IPS DF 6.9 (cell line): ENCODE measurements at regions not wholly inside any gene's neighbourhood (a gene's known extent, or its start where the extent isn't known, plus 50 kb on each side); places are given as distances from the start of the nearest gene placed in this dataset.
"Not testable (repeated sequence)": the region's sequence is repeated elsewhere in the genome, so short reads cannot be mapped to it uniquely, and the experiment has no call there.

Source experiments
- DNase-seq: peaks from one replicate; pipeline ENCODE4 v3.0.0-alpha.2; 2013; ENCODE audit warnings: low read depth, low spot score
- H3K27ac ChIP-seq: one replicate; pipeline ENCODE4 v1.5.1; 2013; ENCODE audit warnings: low read length, control low read depth
- H3K27me3 ChIP-seq: 2 replicates; pipeline ENCODE4 v1.6.1; 2013; ENCODE audit warnings: mild to moderate bottlenecking, low read length; ENCODE audit not compliant: control insufficient read depth, insufficient read depth
- H3K36me3 ChIP-seq: 2 replicates; pipeline ENCODE4 v1.6.1; 2013; ENCODE audit warnings: low read length; ENCODE audit not compliant: control insufficient read depth, insufficient read depth
- H3K4me1 ChIP-seq: 2 replicates; pipeline ENCODE4 v1.6.1; 2013; ENCODE audit warnings: low read length; ENCODE audit not compliant: control insufficient read depth, insufficient read depth
- H3K4me3 ChIP-seq: 2 replicates; pipeline ENCODE4 v1.5.1; 2013; ENCODE audit warnings: mild to moderate bottlenecking, low read length
- H3K9me3 ChIP-seq: 2 replicates; pipeline ENCODE4 v1.6.1; 2013; ENCODE audit warnings: low read length, inconsistent platforms; ENCODE audit not compliant: control insufficient read depth, insufficient read depth
- WGBS: extraction: QIAGEN DNeasy Blood & Tissue Kit; methylation state at CpG from one replicate; pipeline ENCODE4 v1.1.7; 2013; ENCODE audit warnings: mixed read lengths, missing lambda C conversion rate; ENCODE audit not compliant: insufficient read length, insufficient coverage; 5-methylcytosine and 5-hydroxymethylcytosine counted together

DNA sequence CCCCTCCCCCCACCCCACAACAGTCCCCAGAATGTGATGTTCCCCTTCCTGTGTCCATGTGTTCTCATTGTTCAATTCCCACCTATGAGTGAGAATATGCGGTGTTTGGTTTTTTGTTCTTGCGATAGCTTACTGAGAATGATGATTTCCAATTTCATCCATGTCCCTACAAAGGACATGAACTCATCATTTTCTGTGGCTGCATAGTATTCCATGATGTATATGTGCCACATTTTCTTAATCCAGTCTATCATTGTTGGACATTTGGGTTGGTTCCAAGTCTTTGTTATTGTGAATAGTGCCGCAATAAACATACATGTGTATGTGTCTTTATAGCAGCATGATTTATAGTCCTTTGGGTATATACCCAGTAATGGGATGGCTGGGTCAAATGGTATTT, 308.2 kb downstream of the ZNF536 start:
- H3K36me3 ChIP-seq, H3K9me3 ChIP-seq, H3K27me3 ChIP-seq, H3K27ac ChIP-seq, H3K4me1 ChIP-seq, H3K4me3 ChIP-seq, DNase-seq: not testable (repeated sequence)
- no CpG with 5 or more reads among the region's 3 CpGs for WGBS

GRCh38 chr19:30679789-30680188, 307.6 kb downstream of the ZNF536 start:
- no peaks in the 10 kb centered on the region for H3K36me3 ChIP-seq

DNA sequence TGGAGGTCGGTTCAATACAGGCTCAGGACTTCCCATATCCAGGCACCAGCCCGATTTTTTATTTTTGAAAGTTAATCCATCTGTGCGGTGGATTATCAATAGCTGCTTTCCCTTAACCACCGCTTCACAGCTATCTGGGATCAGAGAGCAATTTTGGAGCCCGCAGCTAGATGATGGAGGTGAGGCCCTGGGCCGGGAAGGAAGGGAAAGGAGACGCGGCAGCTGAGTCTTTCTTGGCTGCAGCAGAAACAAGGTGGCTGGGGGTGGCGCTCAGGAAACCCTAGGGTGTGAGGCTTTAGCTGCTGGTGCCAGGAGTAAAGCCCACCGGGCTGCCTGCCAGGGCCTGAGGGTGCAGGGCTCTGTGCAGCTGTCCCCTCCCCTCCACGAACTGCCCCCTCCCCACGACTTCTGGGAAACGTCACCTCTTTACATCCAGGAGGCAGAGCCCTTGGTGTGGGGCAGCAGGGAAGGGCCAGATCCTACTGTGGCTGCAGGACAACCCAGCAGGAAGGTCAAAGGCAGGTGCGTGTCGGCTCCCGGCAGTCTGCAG, 307.0 kb downstream of the ZNF536 start:
- H3K9me3 ChIP-seq: no peaks in the 10 kb centered on the region
- no peak overlapping the region for H3K4me3 ChIP-seq
- H3K4me1 ChIP-seq: no peaks in the 10 kb centered on the region; the same call in 1 of the 2 replicates
- no peaks in the 10 kb centered on the region for H3K36me3 ChIP-seq
- H3K27ac ChIP-seq: no peak overlapping the region
- DNase-seq: no peak
- no CpG with 5 or more reads among the region's 16 CpGs for WGBS
- H3K27me3 ChIP-seq: no peaks in the 10 kb centered on the region

More at GRCh38 chr19:30679789-30680188, 307.6 kb downstream of the ZNF536 start:
- Histone ChIP-seq H3K27me3 (no peaks in the 10 kb centered on the region), H3K4me3 (no peak overlapping the region), H3K9me3 (no peaks in the 10 kb centered on the region), H3K27ac (no peak overlapping the region), H3K4me1 (no peaks in the 10 kb centered on the region; the same call in 1 of the 2 replicates)
- DNase-seq: no peak
- WGBS: no CpG with 5 or more reads among the region's 6 CpGs

DNA sequence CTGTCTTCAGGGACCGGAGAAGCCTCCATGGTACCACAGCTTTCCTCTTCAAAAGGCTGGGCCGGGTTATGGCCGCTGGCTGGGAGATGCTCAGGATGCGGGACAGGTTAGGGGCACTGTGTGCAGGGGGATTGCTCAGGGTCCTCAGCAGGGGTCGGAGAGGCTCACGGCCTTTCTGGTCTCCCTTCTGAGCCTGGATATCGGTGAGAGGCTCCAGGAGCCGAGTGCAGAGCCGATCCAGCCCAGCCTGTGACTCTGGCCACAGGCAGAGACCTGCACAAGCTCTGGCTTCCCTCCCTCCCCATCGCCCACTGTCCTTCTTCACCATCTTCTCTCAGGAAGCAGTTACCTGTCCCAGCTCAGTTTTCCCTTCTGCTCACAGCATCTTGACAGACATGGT, 306.0 kb downstream of the ZNF536 start:
- Histone ChIP-seq H3K4me1 (no peaks in the 10 kb centered on the region; the same call in 1 of the 2 replicates), H3K27ac (no peak overlapping the region), H3K4me3 (no peak overlapping the region), H3K9me3 (no peaks in the 10 kb centered on the region), H3K27me3 (no peaks in the 10 kb centered on the region), H3K36me3 (no peaks in the 10 kb centered on the region)
- DNase-seq: no peak
- no CpG with 5 or more reads among the region's 10 CpGs for WGBS

DNA sequence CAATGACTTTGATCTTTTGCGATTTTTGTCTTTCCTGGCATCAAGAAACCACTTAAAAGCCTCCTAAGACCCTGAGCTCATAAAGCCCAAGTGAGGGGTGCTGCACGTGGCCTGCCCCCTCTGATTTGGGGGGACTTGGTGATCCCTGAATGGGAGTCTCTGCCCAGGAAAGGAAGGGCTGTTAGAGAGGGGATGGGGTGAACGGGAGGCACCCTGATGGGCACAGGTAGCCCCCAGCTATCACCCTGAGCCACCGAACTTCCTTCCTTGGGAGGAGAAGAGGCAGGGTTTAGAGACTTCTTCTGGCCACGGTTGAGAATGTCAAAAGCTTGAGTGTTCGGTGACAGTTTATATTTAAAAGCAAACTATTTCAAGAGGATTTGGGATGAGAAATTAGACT, 305.5 kb downstream of the ZNF536 start:
- Histone ChIP-seq H3K9me3 (no peaks in the 10 kb centered on the region), H3K4me3 (no peak overlapping the region), H3K4me1 (no peaks in the 10 kb centered on the region; the same call in 1 of the 2 replicates), H3K36me3 (no peaks in the 10 kb centered on the region), H3K27me3 (no peaks in the 10 kb centered on the region), H3K27ac (no peak overlapping the region)
- DNase-seq: no peak
- WGBS: no CpG with 5 or more reads among the region's 6 CpGs

GRCh38 chr19:30676990-30677679, 305.0 kb downstream of the ZNF536 start:
- no CpG with 5 or more reads among the region's 8 CpGs for WGBS
- Histone ChIP-seq H3K27ac (no peak overlapping the region), H3K4me3 (no peak overlapping the region), H3K27me3 (no peaks in the 10 kb centered on the region), H3K36me3 (no peaks in the 10 kb centered on the region), H3K9me3 (no peaks in the 10 kb centered on the region), H3K4me1 (no peaks in the 10 kb centered on the region; the same call in 1 of the 2 replicates)
- no peak for DNase-seq

GRCh38 chr19:30675086-30675485, 302.9 kb downstream of the ZNF536 start:
- no peak overlapping the region for H3K27ac ChIP-seq
- H3K4me3 ChIP-seq: no peak overlapping the region

GRCh38 chr19:30674656-30675055, 302.5 kb downstream of the ZNF536 start:
- Histone ChIP-seq H3K9me3 (no peaks in the 10 kb centered on the region), H3K36me3 (no peaks in the 10 kb centered on the region), H3K4me1 (no peaks in the 10 kb centered on the region; the same call in 1 of the 2 replicates), H3K27me3 (no peaks in the 10 kb centered on the region), H3K4me3 (no peak overlapping the region), H3K27ac (no peak overlapping the region)
- no CpG with 5 or more reads among the region's 6 CpGs for WGBS
- DNase-seq: no peak

More at GRCh38 chr19:30675086-30675485, 302.9 kb downstream of the ZNF536 start:
- Histone ChIP-seq H3K9me3 (no peaks in the 10 kb centered on the region), H3K4me1 (no peaks in the 10 kb centered on the region; the same call in 1 of the 2 replicates), H3K36me3 (no peaks in the 10 kb centered on the region), H3K27me3 (no peaks in the 10 kb centered on the region)
- no CpG with 5 or more reads among the region's 7 CpGs for WGBS
- no peak for DNase-seq

DNA sequence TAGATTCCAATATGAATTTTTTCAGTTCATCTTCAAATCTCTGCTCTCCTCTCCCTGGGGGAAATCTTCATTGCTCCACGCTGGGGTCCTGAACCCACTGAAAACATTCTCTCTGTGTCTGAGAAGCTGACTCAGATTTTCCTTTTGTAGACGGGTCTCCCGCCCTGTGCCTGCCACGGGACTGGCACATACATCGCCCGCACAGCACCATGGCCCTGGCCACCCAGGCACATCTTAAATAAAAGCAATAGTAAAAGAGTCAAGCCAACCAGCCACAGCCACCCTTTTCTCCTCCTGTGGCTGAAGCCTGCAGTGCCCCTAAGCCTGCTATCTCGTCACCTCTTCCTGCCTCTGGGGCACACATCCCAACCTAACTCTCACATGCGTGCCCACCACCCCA, 301.2 kb downstream of the ZNF536 start:
- DNase-seq: no peak
- no CpG with 5 or more reads among the region's 8 CpGs for WGBS
- H3K4me3 ChIP-seq: no peak overlapping the region
- no peak overlapping the region for H3K27ac ChIP-seq
- H3K36me3 ChIP-seq: no peaks in the 10 kb centered on the region
- no peaks in the 10 kb centered on the region; the same call in 1 of the 2 replicates for H3K4me1 ChIP-seq
- no peaks in the 10 kb centered on the region for H3K9me3 ChIP-seq
- no peaks in the 10 kb centered on the region for H3K27me3 ChIP-seq

- no peaks in the 10 kb centered on the region for H3K9me3 ChIP-seq
- no peak overlapping the region for H3K4me3 ChIP-seq
- no peaks in the 10 kb centered on the region for H3K36me3 ChIP-seq
- no CpG with 5 or more reads among the region's 5 CpGs for WGBS
- H3K27ac ChIP-seq: no peak overlapping the region
- no peaks in the 10 kb centered on the region for H3K27me3 ChIP-seq
- no peaks in the 10 kb centered on the region; the same call in 1 of the 2 replicates for H3K4me1 ChIP-seq
- no peak for DNase-seq
Measured at GRCh38 chr19:30672926-30673325, 300.7 kb downstream of the ZNF536 start.
